Uterus (tissue), 3 donors: ENCODE measurements at regions not wholly inside any gene's neighbourhood (a gene's known extent, or its start where the extent isn't known, plus 50 kb on each side); places are given as distances from the start of the nearest gene placed in this dataset.

ENCODE experiments used
- DNase-seq, 2 donors: peaks; one replicate each; pipeline ENCODE4 v3.0.0-alpha.2; 2019 to 2020
- H3K27ac ChIP-seq, 2 donors: fragments of 200-600 bp; sonication (generic); 1 replicate in 1 of 2; 2 replicates in 1 of 2; pipeline ENCODE4 v1.5.1; 2016 to 2018
- H3K27me3 ChIP-seq, 2 donors: fragments of 200-600 bp; sonication (generic); one replicate each; pipeline ENCODE4 v1.5.1; 2018 to 2019; ENCODE audit warnings: control low read depth in 1 of 2
- H3K36me3 ChIP-seq, 2 donors: fragments of 200-600 bp; sonication (generic); one replicate each; pipeline ENCODE4 v1.5.1; 2019; ENCODE audit warnings: control low read depth in 1 of 2
- H3K4me1 ChIP-seq, 2 donors: fragments of 200-600 bp; sonication (generic); one replicate each; pipeline ENCODE4 v1.5.1; 2018 to 2019; ENCODE audit warnings: control low read depth in 1 of 2
- H3K4me3 ChIP-seq, 2 donors: fragments of 200-600 bp; sonication (generic); 1 replicate in 1 of 2; 2 replicates in 1 of 2; pipeline ENCODE4 v1.5.1; 2018 to 2019; ENCODE audit warnings: mild to moderate bottlenecking in 1 of 2
- H3K9me3 ChIP-seq, 2 donors: fragments of 200-600 bp; sonication (generic); one replicate each; pipeline ENCODE4 v1.5.1; 2019; ENCODE audit warnings: control low read depth in 1 of 2
- POLR2A ChIP-seq, 2 donors: fragments of 450-650 bp; IDR thresholded peaks; one replicate each; pipeline ENCODE4 v1.6.1; 2016; ENCODE audit warnings: antibody characterized with exemption in 2 of 2, mild to moderate bottlenecking in 1 of 2, moderate library complexity in 1 of 2
- intact Hi-C: fragments of 100-400 bp; cut with DNase I; formaldehyde crosslinking; loops from one replicate; pipeline ENCODE4 v1.15.1; 2023; ENCODE audit warnings: low total_unique reads
- TF ChIP-seq, protein P1 (sequence below), 4 experiments: fragments of 200-600 bp in 2 of 4; fragments of 450-650 bp in 2 of 4; sonication (generic) in 2 of 4; IDR thresholded peaks; one replicate each; pipeline ENCODE4 v1.5.1; 2016 to 2019; ENCODE audit warnings: antibody characterized with exemption in 4 of 4, mild to moderate bottlenecking in 2 of 4, moderate library complexity in 1 of 4
- donor health status: DM: yes; HTN: yes; CAD: no.

DNA sequence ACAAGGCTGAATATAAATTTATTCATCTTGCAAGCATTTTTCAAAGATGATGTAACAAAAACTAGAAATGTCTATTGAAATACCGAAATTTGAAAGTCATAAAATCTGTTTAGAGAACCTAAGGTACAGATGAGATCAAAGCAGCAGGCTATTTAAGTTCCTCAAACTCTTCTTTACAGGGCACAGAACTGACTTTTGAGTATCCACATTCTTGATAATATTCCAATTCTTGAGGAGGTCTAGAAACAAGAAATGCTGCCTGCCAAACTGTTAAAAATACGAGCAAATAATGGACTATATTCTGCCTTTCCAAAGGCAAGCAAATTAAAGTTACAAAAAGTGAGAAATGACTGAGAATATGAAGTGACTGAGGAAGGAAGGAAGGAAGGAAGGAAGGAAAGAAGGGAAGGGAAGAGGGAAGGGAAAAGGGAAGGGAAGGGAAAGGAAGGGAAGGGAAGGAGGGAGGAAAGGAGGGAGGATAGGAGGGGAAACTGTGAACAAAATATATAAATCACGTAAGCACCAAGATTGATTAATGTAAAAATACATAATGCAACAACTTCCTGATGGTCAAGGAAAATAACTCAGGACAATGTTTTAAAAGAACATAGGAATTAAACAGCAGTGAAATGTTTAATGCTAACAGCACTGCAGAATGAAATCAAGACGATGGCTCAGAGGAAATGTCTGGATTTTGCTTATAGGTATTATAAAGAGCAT lies 248.9 kb upstream of the HNRNPA3 start:
- no peaks in the 10 kb centered on the region for H3K27me3 ChIP-seq
- DNase-seq, result no peak
- no peak overlapping the region for H3K4me3 ChIP-seq
- no peaks in the 10 kb centered on the region for H3K9me3 ChIP-seq
- intact Hi-C loops, result no loop called here
- H3K4me1 ChIP-seq, result no peaks in the 10 kb centered on the region
- TF ChIP-seq, protein P1, sequence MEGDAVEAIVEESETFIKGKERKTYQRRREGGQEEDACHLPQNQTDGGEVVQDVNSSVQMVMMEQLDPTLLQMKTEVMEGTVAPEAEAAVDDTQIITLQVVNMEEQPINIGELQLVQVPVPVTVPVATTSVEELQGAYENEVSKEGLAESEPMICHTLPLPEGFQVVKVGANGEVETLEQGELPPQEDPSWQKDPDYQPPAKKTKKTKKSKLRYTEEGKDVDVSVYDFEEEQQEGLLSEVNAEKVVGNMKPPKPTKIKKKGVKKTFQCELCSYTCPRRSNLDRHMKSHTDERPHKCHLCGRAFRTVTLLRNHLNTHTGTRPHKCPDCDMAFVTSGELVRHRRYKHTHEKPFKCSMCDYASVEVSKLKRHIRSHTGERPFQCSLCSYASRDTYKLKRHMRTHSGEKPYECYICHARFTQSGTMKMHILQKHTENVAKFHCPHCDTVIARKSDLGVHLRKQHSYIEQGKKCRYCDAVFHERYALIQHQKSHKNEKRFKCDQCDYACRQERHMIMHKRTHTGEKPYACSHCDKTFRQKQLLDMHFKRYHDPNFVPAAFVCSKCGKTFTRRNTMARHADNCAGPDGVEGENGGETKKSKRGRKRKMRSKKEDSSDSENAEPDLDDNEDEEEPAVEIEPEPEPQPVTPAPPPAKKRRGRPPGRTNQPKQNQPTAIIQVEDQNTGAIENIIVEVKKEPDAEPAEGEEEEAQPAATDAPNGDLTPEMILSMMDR (IDR thresholded peaks at IDR 0.05), result no peak
- TF ChIP-seq POLR2A (IDR thresholded peaks at IDR 0.05), result no peak
- H3K36me3 ChIP-seq, result no peaks in the 10 kb centered on the region
- no peak overlapping the region for H3K27ac ChIP-seq

DNA sequence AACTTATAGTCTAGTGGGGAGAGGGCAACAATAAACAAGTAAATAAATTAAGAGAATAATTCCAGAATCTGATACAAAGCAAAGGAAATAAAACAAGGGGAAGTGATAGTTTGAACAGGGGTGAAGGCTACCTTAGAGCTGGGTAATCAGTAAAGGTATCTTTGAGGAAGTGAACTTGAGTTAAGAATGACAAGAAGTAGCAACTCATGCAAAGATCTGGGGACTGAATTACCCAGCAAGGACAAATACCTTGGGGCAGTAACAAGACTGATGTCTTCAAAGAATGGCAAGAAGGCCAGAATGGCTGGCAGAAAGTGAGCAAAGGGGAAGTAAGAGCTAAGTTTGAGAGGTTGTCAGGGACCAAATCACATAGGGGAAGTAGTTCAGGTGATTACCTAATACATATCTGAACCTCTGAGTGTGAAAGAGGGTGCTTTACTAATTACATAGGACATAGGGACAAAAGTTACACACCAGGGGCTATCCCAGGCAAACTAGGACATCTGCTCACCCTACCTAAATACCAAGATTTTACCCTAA lies 244.6 kb upstream of the HNRNPA3 start:
- H3K4me3 ChIP-seq, result no peak overlapping the region
- TF ChIP-seq POLR2A (IDR thresholded peaks at IDR 0.05), result no peak
- TF ChIP-seq, protein P1 (IDR thresholded peaks at IDR 0.05), result no peak
- no peak for DNase-seq

DNA sequence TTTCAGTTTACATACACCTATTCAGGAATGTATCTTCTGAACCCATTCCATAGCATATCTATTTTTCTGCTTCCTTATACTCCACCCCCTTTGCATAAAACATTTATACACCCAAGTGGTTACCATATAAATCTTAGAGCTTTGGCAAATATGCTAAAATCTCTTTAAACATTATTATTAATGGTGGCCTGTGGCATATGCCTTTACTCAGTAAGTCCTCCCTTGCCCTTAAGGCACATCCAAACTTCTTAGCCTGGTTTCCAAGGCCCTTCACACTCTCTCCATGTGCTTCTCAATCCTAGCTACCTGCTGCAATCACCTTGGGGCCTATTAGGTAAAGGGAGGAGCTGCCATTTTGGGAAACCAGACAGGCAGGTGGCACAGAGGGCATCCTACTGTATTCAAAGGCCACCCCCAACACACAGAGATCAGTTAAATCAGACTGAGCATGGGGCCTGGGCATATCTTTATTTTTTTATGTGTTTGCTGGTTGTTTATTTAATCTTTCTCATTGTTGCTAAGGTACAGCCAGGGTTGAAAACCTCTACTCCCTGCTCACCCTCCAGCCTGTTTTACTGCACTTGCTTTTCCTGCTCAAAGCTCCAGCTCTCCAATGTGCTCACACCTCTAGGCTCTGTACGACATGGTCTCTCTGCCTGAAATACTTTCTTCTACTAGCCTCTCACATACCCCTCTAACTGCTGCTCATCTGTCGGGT lies 242.8 kb upstream of the HNRNPA3 start:
- DNase-seq, result no peak
- Histone ChIP-seq H3K4me1 (no peaks in the 10 kb centered on the region), H3K27ac (no peak overlapping the region), H3K4me3 (no peak overlapping the region), H3K9me3 (no peaks in the 10 kb centered on the region), H3K27me3 (no peaks in the 10 kb centered on the region), H3K36me3 (no peaks in the 10 kb centered on the region)
- TF ChIP-seq, protein P1 (IDR thresholded peaks at IDR 0.05), result no peak
- no peak for TF ChIP-seq POLR2A (IDR thresholded peaks at IDR 0.05)
- intact Hi-C loops, result no loop called here

More for the DNA sequence above, 244.6 kb upstream of the HNRNPA3 start:
- Histone ChIP-seq H3K9me3 (no peaks in the 10 kb centered on the region), H3K27ac (no peak overlapping the region), H3K27me3 (no peaks in the 10 kb centered on the region), H3K4me1 (no peaks in the 10 kb centered on the region), H3K36me3 (no peaks in the 10 kb centered on the region)
- intact Hi-C loops, result no loop called here

DNA sequence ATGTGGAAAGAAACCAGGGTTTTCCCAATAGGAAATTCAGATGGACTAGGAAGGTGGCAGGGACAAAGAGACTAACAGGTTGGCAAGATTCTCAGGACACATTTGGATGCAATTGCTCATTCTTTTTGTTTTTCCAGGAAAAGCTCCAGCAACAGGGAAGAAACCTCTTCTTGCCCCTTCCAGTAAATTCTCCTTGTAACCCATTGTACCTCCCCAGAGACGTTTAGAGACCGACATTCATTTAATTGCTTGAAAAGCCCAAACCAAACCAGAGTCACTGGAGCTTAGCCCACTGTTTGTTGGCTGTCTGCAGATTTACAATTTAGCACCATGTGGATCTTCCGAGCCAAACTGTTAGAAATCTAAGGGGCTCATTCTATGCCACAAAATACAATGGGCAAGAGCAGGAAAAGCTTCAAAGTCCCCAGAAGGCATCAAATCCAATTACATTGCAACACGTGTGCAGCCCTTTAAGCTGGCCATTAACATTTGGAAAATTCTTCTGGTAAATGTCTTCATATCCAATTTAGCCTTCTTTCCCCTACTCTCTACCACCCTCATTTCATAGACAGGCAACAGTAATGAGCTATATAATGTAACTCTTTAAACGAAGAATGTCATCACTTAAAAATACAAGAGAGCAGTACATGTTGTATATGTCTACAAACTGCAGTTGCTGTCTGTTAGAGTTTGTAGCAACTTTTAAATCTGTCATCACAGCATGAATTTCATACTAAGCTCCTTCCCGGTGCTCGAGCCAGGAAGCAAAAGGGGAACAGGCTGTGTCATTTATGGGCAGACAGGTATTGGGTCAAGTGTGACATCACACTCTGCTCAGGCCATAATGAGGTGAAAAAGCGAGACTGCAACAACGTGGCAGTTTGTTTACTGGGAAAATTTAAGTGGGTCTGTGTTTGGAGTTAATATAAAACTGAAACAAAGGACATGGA lies 235.6 kb upstream of the HNRNPA3 start:
- Histone ChIP-seq H3K9me3 (no peaks in the 10 kb centered on the region), H3K27ac (no peak overlapping the region), H3K4me3 (no peak overlapping the region), H3K4me1 (no peaks in the 10 kb centered on the region), H3K27me3 (no peaks in the 10 kb centered on the region), H3K36me3 (no peaks in the 10 kb centered on the region)
- no peak for DNase-seq
- TF ChIP-seq, protein P1 (IDR thresholded peaks at IDR 0.05), result no peak
- TF ChIP-seq POLR2A (IDR thresholded peaks at IDR 0.05), result no peak
- intact Hi-C loops, result no loop called here
